ENCODE measurements at regions not wholly inside any gene's neighbourhood (a gene's known extent, or its start where the extent isn't known, plus 50 kb on each side); places are given as distances from the start of the nearest gene placed in this dataset.

DNA sequence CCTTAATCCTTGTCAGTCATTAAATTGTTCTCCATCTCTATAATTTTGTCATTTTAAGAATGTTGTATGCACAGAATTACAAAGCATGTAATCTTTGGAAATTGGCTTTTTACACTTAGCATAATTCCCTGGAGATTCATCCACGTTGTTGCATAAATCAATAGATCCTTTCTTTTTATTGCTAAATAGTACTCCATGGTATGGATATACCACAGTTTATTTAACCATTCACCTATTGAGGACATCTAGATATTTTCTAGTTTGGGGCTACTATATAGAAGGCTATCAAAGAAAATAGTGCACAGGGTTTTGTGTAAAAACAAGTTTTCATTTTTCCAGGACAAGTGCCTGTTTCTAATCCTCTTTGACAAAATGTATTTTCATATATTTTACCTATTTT, 523.6 kb upstream of the KLF12 start:
- no peak overlapping the region for H3K4me3 ChIP-seq (ENCODE audit: low read depth, low read length)
- TF ChIP-seq CTCF (IDR thresholded peaks at IDR 0.05; ENCODE audit: low read depth, low read length), result no peak
- TF ChIP-seq MYC (IDR thresholded peaks at IDR 0.05; ENCODE audit: low read depth, low read length), result no peak
- TF ChIP-seq POLR2A (IDR thresholded peaks at IDR 0.05; ENCODE audit: extremely low read depth, insufficient read length), result no peak
- TF ChIP-seq MAX (IDR thresholded peaks at IDR 0.05; ENCODE audit: low read depth, low read length), result no peak
- no peak for DNase-seq (ENCODE audit: low read depth)

- no peak overlapping the region for H3K4me3 ChIP-seq (ENCODE audit: low read depth, low read length)
- TF ChIP-seq POLR2A (IDR thresholded peaks at IDR 0.05; ENCODE audit: extremely low read depth, insufficient read length) (no peak), MAX (IDR thresholded peaks at IDR 0.05; ENCODE audit: low read depth, low read length) (no peak), CTCF (IDR thresholded peaks at IDR 0.05; ENCODE audit: low read depth, low read length) (no peak), MYC (IDR thresholded peaks at IDR 0.05; ENCODE audit: low read depth, low read length) (no peak)
- DNase-seq (ENCODE audit: low read depth), result no peak
These were observed 516.9 kb upstream of the KLF12 start for GRCh38 chr13:74651121-74651520.

- DNase-seq (ENCODE audit: low read depth), result no peak
- H3K4me3 ChIP-seq (ENCODE audit: low read depth, low read length), result no peak overlapping the region
- no peak for TF ChIP-seq POLR2A (IDR thresholded peaks at IDR 0.05; ENCODE audit: extremely low read depth, insufficient read length)
- TF ChIP-seq MAX (IDR thresholded peaks at IDR 0.05; ENCODE audit: low read depth, low read length), result no peak
- no peak for TF ChIP-seq MYC (IDR thresholded peaks at IDR 0.05; ENCODE audit: low read depth, low read length)
- TF ChIP-seq CTCF (IDR thresholded peaks at IDR 0.05; ENCODE audit: low read depth, low read length), result no peak
These were observed 513.8 kb upstream of the KLF12 start for GRCh38 chr13:74647991-74648390.

DNA sequence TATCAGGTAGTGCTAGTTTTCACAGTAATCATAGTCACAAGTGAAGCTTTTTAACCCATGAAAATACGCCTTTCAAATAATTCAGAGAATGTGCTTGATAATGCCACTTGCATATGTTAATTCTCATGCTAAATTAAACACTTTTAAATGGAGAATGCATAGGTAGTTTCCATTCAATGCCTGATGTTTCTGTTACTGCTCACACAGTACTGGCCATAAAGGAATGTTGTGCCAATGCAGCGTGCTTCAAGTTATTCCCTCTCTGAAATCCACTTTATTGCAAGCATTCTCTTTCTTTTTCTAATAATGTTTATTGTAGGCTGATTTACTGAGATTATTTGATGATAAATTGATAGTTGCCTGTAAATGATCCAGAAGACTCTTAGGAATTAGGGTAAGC, 513.0 kb upstream of the KLF12 start:
- no peak for TF ChIP-seq CTCF (IDR thresholded peaks at IDR 0.05; ENCODE audit: low read depth, low read length)
- TF ChIP-seq MAX (IDR thresholded peaks at IDR 0.05; ENCODE audit: low read depth, low read length), result no peak
- TF ChIP-seq POLR2A (IDR thresholded peaks at IDR 0.05; ENCODE audit: extremely low read depth, insufficient read length), result no peak
- no peak for TF ChIP-seq MYC (IDR thresholded peaks at IDR 0.05; ENCODE audit: low read depth, low read length)
- H3K4me3 ChIP-seq (ENCODE audit: low read depth, low read length), result no peak overlapping the region
- no peak for DNase-seq (ENCODE audit: low read depth)

- no peak overlapping the region for H3K4me3 ChIP-seq (ENCODE audit: low read depth, low read length)
- DNase-seq (ENCODE audit: low read depth), result no peak
- TF ChIP-seq MAX (IDR thresholded peaks at IDR 0.05; ENCODE audit: low read depth, low read length) (no peak), MYC (IDR thresholded peaks at IDR 0.05; ENCODE audit: low read depth, low read length) (no peak), POLR2A (IDR thresholded peaks at IDR 0.05; ENCODE audit: extremely low read depth, insufficient read length) (no peak), CTCF (IDR thresholded peaks at IDR 0.05; ENCODE audit: low read depth, low read length) (no peak)
These were observed 511.9 kb upstream of the KLF12 start for GRCh38 chr13:74646091-74646490.

DNA sequence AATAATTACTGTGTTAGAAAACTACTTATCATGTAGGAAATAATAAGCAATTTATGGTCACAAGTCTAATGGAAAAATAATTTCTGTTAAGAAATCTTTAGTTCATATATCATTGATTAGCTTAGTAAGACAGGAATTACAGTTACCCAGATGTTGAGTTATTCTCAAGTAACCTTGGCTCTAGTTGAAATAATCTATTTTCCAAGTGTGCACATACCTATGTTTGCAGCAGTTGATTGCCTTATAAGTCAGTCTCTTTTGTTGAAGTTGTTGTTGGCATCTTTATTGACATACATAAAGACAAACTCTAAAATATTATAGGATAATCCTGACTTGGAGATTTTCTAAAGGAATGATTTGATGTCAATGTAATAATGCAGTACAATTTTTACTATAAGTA, 511.4 kb upstream of the KLF12 start:
- DNase-seq (ENCODE audit: low read depth), result no peak
- H3K4me3 ChIP-seq (ENCODE audit: low read depth, low read length), result no peak overlapping the region
- TF ChIP-seq POLR2A (IDR thresholded peaks at IDR 0.05; ENCODE audit: extremely low read depth, insufficient read length) (no peak), CTCF (IDR thresholded peaks at IDR 0.05; ENCODE audit: low read depth, low read length) (no peak), MYC (IDR thresholded peaks at IDR 0.05; ENCODE audit: low read depth, low read length) (no peak), MAX (IDR thresholded peaks at IDR 0.05; ENCODE audit: low read depth, low read length) (no peak)

Measured in NB4 (cell line).